ENCODE measurements at regions not wholly inside any gene's neighbourhood (a gene's known extent, or its start where the extent isn't known, plus 50 kb on each side); places are given as distances from the start of the nearest gene placed in this dataset.

DNA sequence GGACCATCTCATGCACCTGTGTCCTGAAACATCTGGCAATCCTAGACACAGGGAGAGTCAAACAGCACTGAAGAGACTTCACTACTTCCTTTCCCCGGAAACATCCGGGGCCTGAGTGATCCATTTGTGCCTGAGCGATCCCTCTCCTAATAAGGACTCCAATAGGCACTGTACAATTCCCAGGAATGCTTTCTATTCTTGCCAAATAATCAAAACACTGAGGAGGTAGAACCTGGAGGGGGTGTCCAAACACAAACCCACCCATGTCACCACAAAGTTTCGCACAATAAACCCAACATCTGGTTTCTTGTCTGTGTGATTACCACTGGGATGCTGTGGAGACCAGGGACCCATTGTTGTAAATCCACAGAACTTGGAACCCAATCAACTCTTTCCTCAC lies 205.0 kb downstream of the OPA1 start:
- WGBS: 83% methylated on average over 4 of the region's 4 CpGs
- no peak for DNase-seq (ENCODE audit: low spot score)

DNA sequence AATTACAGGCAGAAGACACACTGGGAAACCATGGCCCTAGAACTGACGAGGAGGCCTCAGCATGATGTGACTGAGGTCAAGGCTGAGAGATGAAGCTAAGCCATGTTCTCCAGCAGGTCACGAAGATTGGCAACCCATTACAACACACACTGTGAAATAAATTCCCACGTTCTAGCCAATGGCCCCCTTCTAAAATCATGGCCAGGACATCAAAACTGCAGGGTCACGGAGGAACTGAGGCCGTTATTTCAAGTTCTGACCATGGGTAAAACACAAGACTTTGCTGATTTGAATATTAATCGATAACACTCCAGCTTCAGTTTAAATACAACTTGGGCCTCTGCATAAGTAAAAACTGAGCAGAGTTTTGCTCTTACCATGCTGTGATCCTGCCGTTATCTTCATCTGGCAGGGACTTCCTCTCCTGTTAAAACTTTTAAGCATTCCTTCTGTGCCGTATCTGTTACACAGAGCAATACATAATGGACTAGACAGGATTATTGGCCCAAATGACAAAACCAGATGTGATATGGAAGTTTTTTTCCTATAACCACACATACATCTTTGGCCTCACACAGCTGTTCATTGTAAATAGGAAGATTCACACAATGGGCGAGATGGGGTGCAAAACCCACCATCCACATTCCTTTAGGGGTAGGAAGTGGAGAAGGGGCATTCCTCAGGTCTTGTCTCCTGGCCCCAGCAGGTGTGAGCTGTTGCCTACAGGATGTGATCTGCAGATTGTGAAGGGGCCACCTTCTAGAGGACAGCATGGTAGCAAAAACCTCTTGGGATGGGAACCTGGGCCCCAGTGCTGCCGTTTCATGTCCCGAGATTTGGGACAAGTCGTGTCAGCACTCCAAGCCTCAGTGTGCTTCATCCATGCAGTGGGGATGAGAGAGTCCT lies 207.4 kb downstream of the OPA1 start:
- no peaks in the 10 kb centered on the region for H3K4me1 ChIP-seq (ENCODE audit: control insufficient read depth in 4 of 4, insufficient read depth in 4 of 4, low read length in 3 of 4)
- DNase-seq (ENCODE audit: low spot score): no peak
- no peak overlapping the region for H3K9ac ChIP-seq (ENCODE audit: low read depth in 1 of 2, low read length in 2 of 2)
- H3K4me3 ChIP-seq (ENCODE audit: low read depth in 1 of 3, low read length in 3 of 3): no peak overlapping the region
- WGBS: 90% methylated on average over 12 of the region's 12 CpGs
- H3K27ac ChIP-seq (ENCODE audit: low read depth in 1 of 2, low read length in 2 of 2): no peak overlapping the region
- H3K27me3 ChIP-seq (ENCODE audit: control insufficient read depth in 4 of 4, insufficient read depth in 4 of 4, low read length in 3 of 4): no peaks in the 10 kb centered on the region
- H3K9me3 ChIP-seq (ENCODE audit: control insufficient read depth in 4 of 4, low read length in 3 of 4): no peaks in the 10 kb centered on the region
- no peaks in the 10 kb centered on the region for H3K36me3 ChIP-seq (ENCODE audit: control insufficient read depth in 4 of 4, insufficient read depth in 3 of 4, low read depth in 1 of 4, low read length in 3 of 4)
- TF ChIP-seq NR2F2 (IDR thresholded peaks at IDR 0.05): no peak
- TF ChIP-seq, protein P1, sequence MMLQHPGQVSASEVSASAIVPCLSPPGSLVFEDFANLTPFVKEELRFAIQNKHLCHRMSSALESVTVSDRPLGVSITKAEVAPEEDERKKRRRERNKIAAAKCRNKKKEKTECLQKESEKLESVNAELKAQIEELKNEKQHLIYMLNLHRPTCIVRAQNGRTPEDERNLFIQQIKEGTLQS (IDR thresholded peaks at IDR 0.05): no peak
- TF ChIP-seq, protein P2, sequence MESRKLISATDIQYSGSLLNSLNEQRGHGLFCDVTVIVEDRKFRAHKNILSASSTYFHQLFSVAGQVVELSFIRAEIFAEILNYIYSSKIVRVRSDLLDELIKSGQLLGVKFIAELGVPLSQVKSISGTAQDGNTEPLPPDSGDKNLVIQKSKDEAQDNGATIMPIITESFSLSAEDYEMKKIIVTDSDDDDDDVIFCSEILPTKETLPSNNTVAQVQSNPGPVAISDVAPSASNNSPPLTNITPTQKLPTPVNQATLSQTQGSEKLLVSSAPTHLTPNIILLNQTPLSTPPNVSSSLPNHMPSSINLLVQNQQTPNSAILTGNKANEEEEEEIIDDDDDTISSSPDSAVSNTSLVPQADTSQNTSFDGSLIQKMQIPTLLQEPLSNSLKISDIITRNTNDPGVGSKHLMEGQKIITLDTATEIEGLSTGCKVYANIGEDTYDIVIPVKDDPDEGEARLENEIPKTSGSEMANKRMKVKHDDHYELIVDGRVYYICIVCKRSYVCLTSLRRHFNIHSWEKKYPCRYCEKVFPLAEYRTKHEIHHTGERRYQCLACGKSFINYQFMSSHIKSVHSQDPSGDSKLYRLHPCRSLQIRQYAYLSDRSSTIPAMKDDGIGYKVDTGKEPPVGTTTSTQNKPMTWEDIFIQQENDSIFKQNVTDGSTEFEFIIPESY (IDR thresholded peaks at IDR 0.05): no peak
- TF ChIP-seq FOXA1 (IDR thresholded peaks at IDR 0.05): no peak
- TF ChIP-seq YY1 (IDR thresholded peaks at IDR 0.05): no peak
- no peak for TF ChIP-seq HNF4A (conservative IDR thresholded peaks at IDR 0.05)
- TF ChIP-seq, protein P3, sequence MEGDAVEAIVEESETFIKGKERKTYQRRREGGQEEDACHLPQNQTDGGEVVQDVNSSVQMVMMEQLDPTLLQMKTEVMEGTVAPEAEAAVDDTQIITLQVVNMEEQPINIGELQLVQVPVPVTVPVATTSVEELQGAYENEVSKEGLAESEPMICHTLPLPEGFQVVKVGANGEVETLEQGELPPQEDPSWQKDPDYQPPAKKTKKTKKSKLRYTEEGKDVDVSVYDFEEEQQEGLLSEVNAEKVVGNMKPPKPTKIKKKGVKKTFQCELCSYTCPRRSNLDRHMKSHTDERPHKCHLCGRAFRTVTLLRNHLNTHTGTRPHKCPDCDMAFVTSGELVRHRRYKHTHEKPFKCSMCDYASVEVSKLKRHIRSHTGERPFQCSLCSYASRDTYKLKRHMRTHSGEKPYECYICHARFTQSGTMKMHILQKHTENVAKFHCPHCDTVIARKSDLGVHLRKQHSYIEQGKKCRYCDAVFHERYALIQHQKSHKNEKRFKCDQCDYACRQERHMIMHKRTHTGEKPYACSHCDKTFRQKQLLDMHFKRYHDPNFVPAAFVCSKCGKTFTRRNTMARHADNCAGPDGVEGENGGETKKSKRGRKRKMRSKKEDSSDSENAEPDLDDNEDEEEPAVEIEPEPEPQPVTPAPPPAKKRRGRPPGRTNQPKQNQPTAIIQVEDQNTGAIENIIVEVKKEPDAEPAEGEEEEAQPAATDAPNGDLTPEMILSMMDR (IDR thresholded peaks at IDR 0.05; ENCODE audit: low read depth, low read length, missing input control): no peak
- TF ChIP-seq EGR1 (IDR thresholded peaks at IDR 0.05; ENCODE audit: low read depth in 2 of 2): no peak
- TF ChIP-seq JUND (IDR thresholded peaks at IDR 0.05): no peak
- no peak for TF ChIP-seq HNF4G (IDR thresholded peaks at IDR 0.05)
- no peak for TF ChIP-seq FOXA2 (IDR thresholded peaks at IDR 0.05)
- TF ChIP-seq SP1 (IDR thresholded peaks at IDR 0.05): no peak
- TF ChIP-seq, protein P4, sequence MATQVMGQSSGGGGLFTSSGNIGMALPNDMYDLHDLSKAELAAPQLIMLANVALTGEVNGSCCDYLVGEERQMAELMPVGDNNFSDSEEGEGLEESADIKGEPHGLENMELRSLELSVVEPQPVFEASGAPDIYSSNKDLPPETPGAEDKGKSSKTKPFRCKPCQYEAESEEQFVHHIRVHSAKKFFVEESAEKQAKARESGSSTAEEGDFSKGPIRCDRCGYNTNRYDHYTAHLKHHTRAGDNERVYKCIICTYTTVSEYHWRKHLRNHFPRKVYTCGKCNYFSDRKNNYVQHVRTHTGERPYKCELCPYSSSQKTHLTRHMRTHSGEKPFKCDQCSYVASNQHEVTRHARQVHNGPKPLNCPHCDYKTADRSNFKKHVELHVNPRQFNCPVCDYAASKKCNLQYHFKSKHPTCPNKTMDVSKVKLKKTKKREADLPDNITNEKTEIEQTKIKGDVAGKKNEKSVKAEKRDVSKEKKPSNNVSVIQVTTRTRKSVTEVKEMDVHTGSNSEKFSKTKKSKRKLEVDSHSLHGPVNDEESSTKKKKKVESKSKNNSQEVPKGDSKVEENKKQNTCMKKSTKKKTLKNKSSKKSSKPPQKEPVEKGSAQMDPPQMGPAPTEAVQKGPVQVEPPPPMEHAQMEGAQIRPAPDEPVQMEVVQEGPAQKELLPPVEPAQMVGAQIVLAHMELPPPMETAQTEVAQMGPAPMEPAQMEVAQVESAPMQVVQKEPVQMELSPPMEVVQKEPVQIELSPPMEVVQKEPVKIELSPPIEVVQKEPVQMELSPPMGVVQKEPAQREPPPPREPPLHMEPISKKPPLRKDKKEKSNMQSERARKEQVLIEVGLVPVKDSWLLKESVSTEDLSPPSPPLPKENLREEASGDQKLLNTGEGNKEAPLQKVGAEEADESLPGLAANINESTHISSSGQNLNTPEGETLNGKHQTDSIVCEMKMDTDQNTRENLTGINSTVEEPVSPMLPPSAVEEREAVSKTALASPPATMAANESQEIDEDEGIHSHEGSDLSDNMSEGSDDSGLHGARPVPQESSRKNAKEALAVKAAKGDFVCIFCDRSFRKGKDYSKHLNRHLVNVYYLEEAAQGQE (IDR thresholded peaks at IDR 0.05): no peak
- TF ChIP-seq TAF1 (conservative IDR thresholded peaks at IDR 0.05): no peak

More for the DNA sequence above, 205.0 kb downstream of the OPA1 start:
- Histone ChIP-seq H3K9ac (ENCODE audit: low read depth in 1 of 2, low read length in 2 of 2) (no peak overlapping the region), H3K27me3 (ENCODE audit: control insufficient read depth in 4 of 4, insufficient read depth in 4 of 4, low read length in 3 of 4) (no peaks in the 10 kb centered on the region), H3K4me3 (ENCODE audit: low read depth in 1 of 3, low read length in 3 of 3) (no peak overlapping the region), H3K36me3 (ENCODE audit: control insufficient read depth in 4 of 4, insufficient read depth in 3 of 4, low read depth in 1 of 4, low read length in 3 of 4) (no peaks in the 10 kb centered on the region), H3K9me3 (ENCODE audit: control insufficient read depth in 4 of 4, low read length in 3 of 4) (no peaks in the 10 kb centered on the region), H3K4me1 (ENCODE audit: control insufficient read depth in 4 of 4, insufficient read depth in 4 of 4, low read length in 3 of 4) (no peaks in the 10 kb centered on the region), H3K27ac (ENCODE audit: low read depth in 1 of 2, low read length in 2 of 2) (no peak overlapping the region)
- TF ChIP-seq FOXA1 (IDR thresholded peaks at IDR 0.05): no peak
- TF ChIP-seq, protein P3 (IDR thresholded peaks at IDR 0.05; ENCODE audit: low read depth, low read length, missing input control): no peak
- no peak for TF ChIP-seq NR2F2 (IDR thresholded peaks at IDR 0.05)
- no peak for TF ChIP-seq RXRA (IDR thresholded peaks at IDR 0.05)
- no peak for TF ChIP-seq SP1 (IDR thresholded peaks at IDR 0.05)
- TF ChIP-seq, protein P5, sequence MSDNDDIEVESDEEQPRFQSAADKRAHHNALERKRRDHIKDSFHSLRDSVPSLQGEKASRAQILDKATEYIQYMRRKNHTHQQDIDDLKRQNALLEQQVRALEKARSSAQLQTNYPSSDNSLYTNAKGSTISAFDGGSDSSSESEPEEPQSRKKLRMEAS (IDR thresholded peaks at IDR 0.05): no peak
- TF ChIP-seq, protein P2 (IDR thresholded peaks at IDR 0.05): no peak

Measured in liver (tissue), 8 donors.